ENCODE measurements at regions not wholly inside any gene's neighbourhood (a gene's known extent, or its start where the extent isn't known, plus 50 kb on each side); places are given as distances from the start of the nearest gene placed in this dataset.

DNA sequence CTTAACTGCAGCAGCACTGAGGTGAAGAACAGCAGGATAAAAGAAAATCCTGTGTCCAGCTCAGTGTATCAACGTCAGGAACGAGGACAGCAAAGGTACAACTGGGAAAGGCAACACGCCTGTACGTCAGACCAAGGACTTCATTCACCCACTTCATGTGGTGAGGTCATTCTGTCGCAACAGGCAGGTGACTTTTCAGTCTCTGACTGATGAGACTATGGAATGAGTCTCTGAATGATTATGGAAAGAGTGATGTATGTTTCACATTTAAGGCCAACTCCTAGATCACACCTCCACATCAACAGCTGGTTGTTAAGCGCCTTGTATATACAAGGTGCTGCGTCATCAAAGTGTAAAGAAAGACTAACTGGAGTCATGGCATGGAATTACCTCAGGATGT lies 297.6 kb upstream of the SP8 start:
- TF ChIP-seq POLR2A (IDR thresholded peaks at IDR 0.05; ENCODE audit: borderline replicate concordance, extremely low read depth, insufficient read depth, insufficient read length), result no peak
- TF ChIP-seq EZH2 (IDR thresholded peaks at IDR 0.05), result no peak
- no peak for TF ChIP-seq CTCF (IDR thresholded peaks at IDR 0.05 in 2 of 3, conservative IDR thresholded peaks at IDR 0.05 in 1 of 3; ENCODE audit: borderline replicate concordance in 1 of 3, insufficient read depth in 1 of 3, low read depth in 2 of 3, low read length in 2 of 3)
- no peak for TF ChIP-seq ELF1 (IDR thresholded peaks at IDR 0.05; ENCODE audit: borderline replicate concordance, low read depth)
- no peak for TF ChIP-seq SRF (IDR thresholded peaks at IDR 0.05; ENCODE audit: low read depth)
- no peak for TF ChIP-seq ZBTB33 (IDR thresholded peaks at IDR 0.05; ENCODE audit: extremely low read depth, insufficient replicate concordance, low read length)
- TF ChIP-seq POLR2AphosphoS5 (IDR thresholded peaks at IDR 0.05; ENCODE audit: low read depth, low read length), result no peak
- no peak for TF ChIP-seq SIN3A (IDR thresholded peaks at IDR 0.05; ENCODE audit: low read depth)

All from HCT116 (cell line).